IMR-90 (cell line): ENCODE measurements at regions not wholly inside any gene's neighbourhood (a gene's known extent, or its start where the extent isn't known, plus 50 kb on each side); places are given as distances from the start of the nearest gene placed in this dataset.

Source experiments
- CEBPB ChIP-seq: IDR thresholded peaks from 2 replicates; pipeline ENCODE4 v1.6.1; 2012; ENCODE audit warnings: low read depth, low read length, improper control_type of control experiment
- POLR2A ChIP-seq: IDR thresholded peaks from 2 replicates; pipeline ENCODE4 v1.6.1; 2012; ENCODE audit warnings: mild to moderate bottlenecking, low read depth, low read length
- RAD21 ChIP-seq: IDR thresholded peaks from 2 replicates; pipeline ENCODE4 v1.6.1; 2012; ENCODE audit warnings: low read length, improper control_type of control experiment
- RCOR1 ChIP-seq: IDR thresholded peaks from 2 replicates; pipeline ENCODE4 v1.6.1; 2012; ENCODE audit warnings: mild to moderate bottlenecking, low read length, improper control_type of control experiment; ENCODE audit not compliant: insufficient replicate concordance
- RFX5 ChIP-seq: IDR thresholded peaks from 2 replicates; pipeline ENCODE4 v1.8.0; 2012; ENCODE audit warnings: low read depth, mild to moderate bottlenecking, low read length, moderate library complexity
- SMC3 ChIP-seq: fragments of 150-350 bp; IDR thresholded peaks from 2 replicates; pipeline ENCODE4 v1.6.1; 2016; ENCODE audit warnings: low read depth, mild to moderate bottlenecking, antibody characterized with exemption, low read length, moderate library complexity
- TF ChIP-seq, protein P1 (sequence below): conservative IDR thresholded peaks from 2 replicates; pipeline ENCODE4 v1.5.1; 2012; ENCODE audit warnings: mild to moderate bottlenecking, low read depth, low read length, improper control_type of control experiment
- TF ChIP-seq, protein P2 (sequence below): fragments of 150-350 bp; IDR thresholded peaks from 2 replicates; pipeline ENCODE4 v1.6.1; 2017; ENCODE audit warnings: mild to moderate bottlenecking, antibody characterized with exemption, low read length, low read depth
- TF ChIP-seq, protein P3 (sequence below): fragments of 150-350 bp; IDR thresholded peaks from 2 replicates; pipeline ENCODE4 v1.6.1; 2016; ENCODE audit warnings: low read depth, mild to moderate bottlenecking, low read length, moderate library complexity, borderline replicate concordance

DNA sequence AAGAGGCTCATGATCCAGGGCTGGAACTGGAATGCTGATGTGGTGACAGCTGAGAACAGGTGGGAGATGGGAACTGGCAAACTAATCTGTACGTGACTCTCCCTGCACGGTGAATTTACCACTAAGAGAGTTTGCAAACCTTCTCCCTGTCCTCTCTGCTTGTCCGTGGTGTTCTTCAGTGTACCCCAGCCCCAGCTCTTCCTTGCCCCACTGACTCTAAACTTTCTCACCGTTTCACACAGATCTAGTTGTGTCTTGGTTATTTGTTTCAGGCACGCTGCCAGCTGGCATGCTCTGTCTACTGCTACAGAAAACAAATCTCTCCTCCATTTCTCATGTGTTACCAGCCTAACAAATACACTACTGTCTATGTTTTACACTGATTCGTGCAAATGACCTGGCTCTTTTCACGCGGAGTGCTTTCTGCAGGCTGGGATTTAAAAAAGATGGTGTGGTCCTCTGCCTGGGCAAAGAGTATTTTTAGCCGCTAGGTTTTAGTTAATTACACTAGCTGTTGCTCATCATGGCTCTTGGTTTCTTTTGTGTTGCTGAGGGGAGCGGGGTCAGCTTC, 192.7 kb upstream of the LRIG1 start:
- TF ChIP-seq RAD21 = no peak
- no peak for TF ChIP-seq RFX5
- TF ChIP-seq, protein P1, sequence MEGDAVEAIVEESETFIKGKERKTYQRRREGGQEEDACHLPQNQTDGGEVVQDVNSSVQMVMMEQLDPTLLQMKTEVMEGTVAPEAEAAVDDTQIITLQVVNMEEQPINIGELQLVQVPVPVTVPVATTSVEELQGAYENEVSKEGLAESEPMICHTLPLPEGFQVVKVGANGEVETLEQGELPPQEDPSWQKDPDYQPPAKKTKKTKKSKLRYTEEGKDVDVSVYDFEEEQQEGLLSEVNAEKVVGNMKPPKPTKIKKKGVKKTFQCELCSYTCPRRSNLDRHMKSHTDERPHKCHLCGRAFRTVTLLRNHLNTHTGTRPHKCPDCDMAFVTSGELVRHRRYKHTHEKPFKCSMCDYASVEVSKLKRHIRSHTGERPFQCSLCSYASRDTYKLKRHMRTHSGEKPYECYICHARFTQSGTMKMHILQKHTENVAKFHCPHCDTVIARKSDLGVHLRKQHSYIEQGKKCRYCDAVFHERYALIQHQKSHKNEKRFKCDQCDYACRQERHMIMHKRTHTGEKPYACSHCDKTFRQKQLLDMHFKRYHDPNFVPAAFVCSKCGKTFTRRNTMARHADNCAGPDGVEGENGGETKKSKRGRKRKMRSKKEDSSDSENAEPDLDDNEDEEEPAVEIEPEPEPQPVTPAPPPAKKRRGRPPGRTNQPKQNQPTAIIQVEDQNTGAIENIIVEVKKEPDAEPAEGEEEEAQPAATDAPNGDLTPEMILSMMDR = no peak
- TF ChIP-seq, protein P2, sequence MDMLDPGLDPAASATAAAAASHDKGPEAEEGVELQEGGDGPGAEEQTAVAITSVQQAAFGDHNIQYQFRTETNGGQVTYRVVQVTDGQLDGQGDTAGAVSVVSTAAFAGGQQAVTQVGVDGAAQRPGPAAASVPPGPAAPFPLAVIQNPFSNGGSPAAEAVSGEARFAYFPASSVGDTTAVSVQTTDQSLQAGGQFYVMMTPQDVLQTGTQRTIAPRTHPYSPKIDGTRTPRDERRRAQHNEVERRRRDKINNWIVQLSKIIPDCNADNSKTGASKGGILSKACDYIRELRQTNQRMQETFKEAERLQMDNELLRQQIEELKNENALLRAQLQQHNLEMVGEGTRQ = no peak
- no peak for TF ChIP-seq RCOR1
- TF ChIP-seq POLR2A = no peak
- TF ChIP-seq SMC3 = no peak
- TF ChIP-seq, protein P3, sequence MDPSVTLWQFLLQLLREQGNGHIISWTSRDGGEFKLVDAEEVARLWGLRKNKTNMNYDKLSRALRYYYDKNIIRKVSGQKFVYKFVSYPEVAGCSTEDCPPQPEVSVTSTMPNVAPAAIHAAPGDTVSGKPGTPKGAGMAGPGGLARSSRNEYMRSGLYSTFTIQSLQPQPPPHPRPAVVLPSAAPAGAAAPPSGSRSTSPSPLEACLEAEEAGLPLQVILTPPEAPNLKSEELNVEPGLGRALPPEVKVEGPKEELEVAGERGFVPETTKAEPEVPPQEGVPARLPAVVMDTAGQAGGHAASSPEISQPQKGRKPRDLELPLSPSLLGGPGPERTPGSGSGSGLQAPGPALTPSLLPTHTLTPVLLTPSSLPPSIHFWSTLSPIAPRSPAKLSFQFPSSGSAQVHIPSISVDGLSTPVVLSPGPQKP = no peak
- TF ChIP-seq CEBPB = no peak
